Astrocyte of the hippocampus (primary cell): ENCODE measurements at regions not wholly inside any gene's neighbourhood (a gene's known extent, or its start where the extent isn't known, plus 50 kb on each side); places are given as distances from the start of the nearest gene placed in this dataset.

Experiments used
- DNase-seq: peaks from one replicate; pipeline ENCODE4 v3.0.0; 2011; ENCODE audit warnings: low read depth, low spot score

- peak; percentile 50 for DNase-seq
Observed at GRCh38 chr9:87278971-87279733, 218.5 kb upstream of the DAPK1 start.

- DNase-seq = peak; percentile 95
Observed at GRCh38 chr9:87280421-87280820, 217.2 kb upstream of the DAPK1 start.

GRCh38 chr9:87282538-87282937 is 215.1 kb upstream of the DAPK1 start:
- DNase-seq = peak; percentile 29

DNA sequence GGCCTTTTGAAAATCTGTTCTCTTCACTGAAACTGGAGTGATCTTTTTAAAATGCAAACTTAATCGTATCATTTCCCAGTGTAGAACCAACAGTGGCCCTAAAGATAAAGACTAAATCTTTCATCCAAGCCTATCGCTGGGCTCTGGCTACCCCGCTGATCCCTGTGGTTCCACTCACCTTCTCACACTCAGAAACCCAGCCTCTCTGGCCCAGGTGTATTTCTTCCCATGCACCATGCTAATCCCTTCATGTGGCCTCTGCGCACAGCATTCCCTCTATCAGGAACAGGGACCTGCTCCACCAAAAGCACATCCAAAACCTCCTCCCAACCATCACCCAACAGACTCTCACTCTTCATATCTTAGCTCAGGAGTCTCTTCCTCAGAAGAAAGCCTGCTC is 214.1 kb upstream of the DAPK1 start:
- no peak for DNase-seq

- peak; percentile 45 for DNase-seq
Observed at GRCh38 chr9:87285183-87285850, 212.3 kb upstream of the DAPK1 start.

- DNase-seq = no peak
Observed at GRCh38 chr9:87286506-87286905, 211.2 kb upstream of the DAPK1 start.

- DNase-seq = no peak
Observed at GRCh38 chr9:87290241-87291052, 207.2 kb upstream of the DAPK1 start.

DNA sequence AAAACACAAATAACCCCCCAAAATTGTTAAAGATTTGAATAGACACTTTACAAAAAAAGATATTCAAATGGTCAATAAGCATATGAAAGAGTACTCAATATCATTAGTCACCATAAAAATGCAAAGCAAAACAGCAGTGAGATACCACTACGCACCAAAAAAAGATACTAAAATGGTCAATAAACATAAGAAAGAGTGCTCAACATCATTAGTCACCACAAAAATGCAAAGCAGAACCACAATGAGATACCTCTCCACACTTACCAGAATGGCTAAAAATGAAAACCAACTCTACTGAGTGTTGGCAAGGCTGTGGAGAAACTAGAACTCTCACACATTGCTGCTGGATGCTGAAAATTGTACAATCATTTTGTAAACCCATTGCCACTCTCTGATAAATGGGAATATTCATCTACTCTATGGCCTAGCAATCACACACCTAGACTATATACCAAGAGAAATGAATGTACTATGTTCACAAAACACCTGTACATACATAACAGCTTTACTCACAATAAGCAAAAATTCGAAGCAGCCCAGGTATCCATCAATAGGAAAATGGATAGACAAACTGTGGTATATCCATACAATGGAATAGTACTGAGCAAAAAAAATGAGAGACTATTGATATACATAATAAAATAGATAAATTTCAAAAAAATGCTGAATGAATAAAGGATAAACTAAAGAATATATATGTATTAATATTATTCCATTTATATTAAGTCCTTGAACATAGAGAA is 205.0 kb upstream of the DAPK1 start:
- peak; percentile 50 for DNase-seq

DNA sequence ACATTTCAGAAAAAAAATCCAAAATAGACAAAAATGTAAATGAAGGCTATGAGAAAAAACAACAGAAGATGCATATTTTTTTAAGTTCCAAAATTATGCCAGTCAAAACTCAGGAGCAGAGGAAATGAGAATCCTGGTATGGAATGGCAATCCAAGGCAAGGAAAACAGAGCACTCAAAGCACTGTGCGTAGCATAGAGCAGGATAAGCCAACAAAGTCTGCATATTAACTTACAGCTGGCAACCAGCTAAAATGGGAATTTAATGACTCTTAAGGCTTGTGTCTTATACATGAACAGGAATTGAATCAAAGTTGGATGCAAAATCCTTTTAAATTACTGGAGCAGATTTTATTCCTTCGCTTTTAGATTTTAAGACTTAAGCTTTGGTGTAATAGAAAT is 203.5 kb upstream of the DAPK1 start:
- DNase-seq = no peak

DNA sequence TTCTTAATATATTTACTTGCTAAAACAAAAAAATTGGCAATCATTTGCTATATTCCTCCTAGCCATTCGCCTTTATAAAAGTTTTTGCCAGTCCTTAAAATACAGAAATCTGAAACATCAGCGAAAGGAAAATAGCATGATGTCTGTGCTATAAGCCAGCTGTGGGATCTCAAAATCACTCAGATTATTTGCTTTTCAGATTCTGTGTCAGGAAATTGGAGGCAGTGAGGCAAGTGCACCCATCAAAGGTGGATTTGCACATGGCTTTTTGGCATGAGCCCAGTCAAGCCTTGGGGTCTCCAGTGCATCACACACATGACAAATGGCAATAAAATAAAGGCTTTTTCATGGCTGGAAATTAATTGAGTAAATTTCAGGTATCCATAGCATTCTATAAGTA is 196.8 kb upstream of the DAPK1 start:
- no peak for DNase-seq

DNA sequence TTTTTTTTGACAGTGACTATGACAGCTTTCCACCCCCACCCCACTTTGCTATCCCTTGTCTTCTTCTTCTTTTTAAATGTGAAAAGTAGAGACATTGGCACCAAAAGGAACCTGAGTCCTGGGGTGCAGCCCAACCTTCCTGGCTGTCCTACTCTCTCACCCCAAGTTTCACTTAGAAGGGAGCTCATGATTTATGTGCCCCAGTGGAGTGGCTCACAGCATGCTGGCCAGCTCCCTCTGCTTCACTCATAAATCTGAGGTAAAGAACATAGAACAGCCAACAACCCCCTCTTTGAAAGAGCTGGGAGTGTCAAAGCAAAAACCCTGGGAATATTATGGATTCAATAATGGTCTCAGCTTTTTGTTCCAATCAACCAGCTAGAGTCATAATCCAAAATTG is 196.3 kb upstream of the DAPK1 start:
- no peak for DNase-seq

DNA sequence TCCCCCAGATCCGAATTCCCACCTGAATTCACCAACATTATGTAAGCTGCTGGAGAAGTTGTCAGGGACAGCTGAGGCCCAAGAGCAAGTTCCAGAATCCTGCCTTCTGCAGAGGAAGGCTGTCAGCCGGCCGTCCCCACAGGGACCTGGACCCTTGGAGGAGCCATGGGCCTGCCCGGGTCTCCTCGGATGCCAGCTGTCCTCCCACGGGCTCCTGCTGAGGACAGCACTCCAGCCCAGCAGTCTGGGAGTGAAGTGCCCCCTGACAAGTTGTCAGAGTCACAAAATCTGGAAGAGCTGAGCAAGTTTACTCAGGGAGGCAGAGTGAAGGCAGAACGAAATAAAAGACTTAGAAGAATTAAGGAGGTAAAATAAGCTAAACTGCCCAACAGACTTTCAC is 192.5 kb upstream of the DAPK1 start:
- DNase-seq = no peak

DNA sequence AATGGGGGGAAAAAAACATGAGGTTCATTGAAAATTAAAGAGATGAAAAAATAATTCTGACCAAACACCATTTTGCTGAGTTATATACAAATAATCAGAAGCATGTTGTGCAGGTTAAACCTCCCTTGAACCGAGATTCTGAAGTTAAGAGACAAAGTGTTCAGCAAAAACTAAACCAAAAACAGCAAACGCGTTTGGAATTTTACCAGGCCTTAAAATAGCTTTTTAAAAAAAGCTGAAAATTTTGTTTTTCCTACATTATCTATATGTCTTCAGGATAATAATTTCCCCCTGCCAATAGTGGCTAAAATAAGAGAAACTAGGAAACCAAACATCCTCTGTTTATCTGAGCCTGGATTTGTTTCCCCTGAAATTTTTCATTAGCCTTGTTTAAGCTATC is 191.7 kb upstream of the DAPK1 start:
- no peak for DNase-seq

DNA sequence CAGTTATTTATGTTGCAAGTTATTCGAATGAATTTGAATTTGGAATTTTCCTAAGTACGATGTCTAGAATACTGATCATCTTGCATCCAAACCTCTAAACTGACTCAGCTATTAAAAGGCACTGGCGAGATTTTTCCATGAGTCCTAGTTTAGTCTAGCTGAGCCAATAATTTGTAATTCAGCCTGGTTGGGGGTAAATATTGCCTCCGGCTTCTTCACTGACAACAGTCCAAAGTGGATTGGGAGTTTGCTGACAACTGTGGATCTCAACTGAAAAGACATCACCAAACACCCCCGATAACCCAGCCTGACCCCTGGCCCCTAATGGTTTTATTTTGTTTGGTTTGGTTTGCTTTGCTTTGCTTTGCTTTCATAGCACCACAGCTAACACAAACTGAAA is 189.8 kb upstream of the DAPK1 start:
- DNase-seq = no peak

- DNase-seq = peak; percentile 29
Observed at GRCh38 chr9:87309236-87309635, 188.4 kb upstream of the DAPK1 start.

GRCh38 chr9:87310827-87311523 is 186.7 kb upstream of the DAPK1 start:
- DNase-seq = no peak

DNA sequence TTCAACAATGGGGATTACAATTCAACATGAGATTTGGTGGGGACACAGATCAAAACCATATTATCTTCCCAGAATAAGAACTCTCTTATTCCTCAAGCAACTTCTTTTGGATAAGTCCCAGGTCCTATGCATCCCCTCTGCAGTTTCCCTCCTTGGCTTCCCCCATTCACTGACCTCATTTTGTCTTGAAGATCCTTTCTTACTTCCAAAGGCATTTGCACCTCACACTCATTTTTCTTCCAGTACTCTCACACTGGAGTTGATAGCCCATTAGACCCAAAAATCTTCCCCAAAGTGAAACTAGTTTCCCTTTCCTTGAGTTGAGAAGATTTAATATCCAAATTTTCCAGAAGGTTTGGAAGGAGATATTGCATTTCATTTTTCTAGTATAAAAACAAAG is 178.0 kb upstream of the DAPK1 start:
- DNase-seq = no peak

GRCh38 chr9:87320146-87320884 is 177.4 kb upstream of the DAPK1 start:
- no peak for DNase-seq

DNA sequence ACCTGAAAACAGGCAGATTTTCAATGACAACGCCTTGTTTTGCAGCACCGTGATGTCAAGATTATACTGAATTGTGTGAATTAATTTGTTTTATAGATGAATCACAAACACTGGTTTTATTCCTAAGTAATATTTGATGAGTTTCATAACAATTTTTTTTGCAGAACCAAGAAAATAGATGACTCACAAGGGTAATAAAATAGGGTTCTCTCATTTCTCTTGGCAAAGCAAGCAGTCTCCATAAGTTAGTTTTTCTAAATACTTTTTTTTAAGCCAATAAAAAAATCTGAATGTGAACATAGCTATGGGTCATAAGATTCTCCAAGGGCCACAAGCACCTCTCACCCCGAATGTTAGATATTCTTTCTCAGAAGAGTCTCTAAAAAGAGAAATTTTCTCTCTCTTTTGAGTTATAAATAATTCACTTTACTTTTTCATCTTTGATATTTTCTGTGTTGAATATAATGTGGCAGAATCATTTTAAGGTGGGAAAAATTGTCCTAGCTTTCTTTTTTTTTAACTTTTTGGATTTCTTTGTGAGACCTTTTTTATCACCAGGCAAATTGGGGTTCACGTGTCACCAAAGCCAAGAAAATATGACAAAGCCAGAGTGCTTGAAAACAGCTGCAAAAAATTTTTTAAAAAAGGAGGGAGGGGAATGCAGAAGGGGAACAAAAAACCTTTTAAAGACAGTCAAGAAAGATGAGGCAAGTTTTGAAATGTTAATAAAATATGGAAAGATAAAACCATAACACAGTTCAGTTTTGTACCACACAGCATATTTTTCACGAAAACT is 174.6 kb upstream of the DAPK1 start:
- no peak for DNase-seq

- DNase-seq = no peak
Observed at GRCh38 chr9:87323928-87324327, 173.7 kb upstream of the DAPK1 start.
